H1 (cell line): ENCODE measurements at regions not wholly inside any gene's neighbourhood (a gene's known extent, or its start where the extent isn't known, plus 50 kb on each side); places are given as distances from the start of the nearest gene placed in this dataset.

Source experiments
- ATF2 ChIP-seq: IDR thresholded peaks from 2 replicates; pipeline ENCODE4 v1.6.1; 2012; ENCODE audit warnings: low read length, inconsistent platforms
- BCL11A ChIP-seq, 2 experiments: IDR thresholded peaks; one replicate each; pipeline ENCODE4 v1.6.1; 2011; ENCODE audit warnings: low read depth in 2 of 2, low read length in 2 of 2, mild to moderate bottlenecking in 2 of 2
- RAD21 ChIP-seq, 2 experiments: IDR thresholded peaks in 1 of 2; conservative IDR thresholded peaks in 1 of 2; 2 replicates each; pipeline ENCODE4 v1.6.1; 2011; ENCODE audit warnings: low read depth in 2 of 2, low read length in 2 of 2, improper control_type of control experiment in 1 of 2, inconsistent platforms in 1 of 2, mild to moderate bottlenecking in 1 of 2, moderate library complexity in 1 of 2
- SP2 ChIP-seq: IDR thresholded peaks from 2 replicates; pipeline ENCODE4 v1.6.1; 2012; ENCODE audit warnings: mild to moderate bottlenecking, low read length, inconsistent platforms
- SUZ12 ChIP-seq: fragments of 200-600 bp; sonication (generic); IDR thresholded peaks from 2 replicates; pipeline ENCODE4 v1.6.1; 2012; ENCODE audit warnings: mild to moderate bottlenecking, inconsistent platforms, low read length, moderate library complexity, mixed read lengths

- no peak for TF ChIP-seq SP2
- no peak for TF ChIP-seq ATF2
- no peak for TF ChIP-seq BCL11A (IDR thresholded peaks at IDR 0.05; ENCODE audit: low read depth in 2 of 2, low read length in 2 of 2)
- no peak for TF ChIP-seq SUZ12
- TF ChIP-seq RAD21 (IDR thresholded peaks at IDR 0.05 in 1 of 2, conservative IDR thresholded peaks at IDR 0.05 in 1 of 2; ENCODE audit: low read depth in 2 of 2, low read length in 2 of 2): no peak
Measured at GRCh38 chr13:86283031-86283430, 483.8 kb upstream of the SLITRK6 start (continued).
